Skeletal muscle cell (primary cell): ENCODE measurements at regions not wholly inside any gene's neighbourhood (a gene's known extent, or its start where the extent isn't known, plus 50 kb on each side); places are given as distances from the start of the nearest gene placed in this dataset.
A peak's percentile ranks its signal among the peaks of the same experiment; 100 is the strongest.
"Not testable (repeated sequence)": the region's sequence is repeated elsewhere in the genome, so short reads cannot be mapped to it uniquely, and the experiment has no call there.

Experiments used
- DNase-seq: peaks from one replicate; pipeline ENCODE4 v3.0.0-alpha.2; 2010; ENCODE audit warnings: low read depth
- H3K4me3 ChIP-seq: 2 replicates; pipeline ENCODE4 v1.5.1; 2011; ENCODE audit warnings: low read depth, mild to moderate bottlenecking, control low read depth, low read length, moderate library complexity

DNA sequence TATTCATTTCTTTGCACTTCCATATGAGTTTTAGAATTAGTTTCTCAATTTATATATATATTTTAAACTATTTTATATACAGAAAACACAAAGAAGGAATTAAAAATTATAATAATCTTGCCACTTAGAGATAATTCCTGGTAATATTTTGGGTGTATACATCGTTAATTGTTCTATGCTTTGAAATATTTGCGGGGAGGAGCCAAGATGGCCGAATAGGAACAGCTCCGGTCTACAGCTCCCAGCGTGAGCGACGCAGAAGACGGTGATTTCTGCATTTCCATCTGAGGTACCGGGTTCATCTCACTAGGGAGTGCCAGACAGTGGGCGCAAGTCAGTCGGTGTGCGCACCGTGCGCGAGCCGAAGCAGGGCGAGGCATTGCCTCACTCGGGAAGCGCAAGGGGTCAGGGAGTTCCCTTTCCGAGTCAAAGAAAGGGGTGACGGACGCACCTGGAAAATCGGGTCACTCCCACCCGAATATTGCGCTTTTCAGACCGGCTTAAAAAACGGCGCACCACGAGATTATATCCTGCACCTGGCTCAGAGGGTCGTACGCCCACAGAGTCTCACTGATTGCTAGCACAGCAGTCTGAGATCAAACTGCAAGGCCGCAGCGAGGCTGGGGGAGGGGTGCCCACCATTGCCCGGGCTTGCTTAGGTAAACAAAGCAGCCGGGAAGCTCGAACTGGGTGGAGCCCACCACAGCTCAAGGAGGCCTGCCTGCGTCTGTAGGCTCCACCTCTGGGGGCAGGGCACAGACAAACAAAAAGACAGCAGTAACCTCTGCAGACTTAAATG is 197.1 kb upstream of the HAAO start:
- H3K4me3 ChIP-seq, DNase-seq: not testable (repeated sequence)

DNA sequence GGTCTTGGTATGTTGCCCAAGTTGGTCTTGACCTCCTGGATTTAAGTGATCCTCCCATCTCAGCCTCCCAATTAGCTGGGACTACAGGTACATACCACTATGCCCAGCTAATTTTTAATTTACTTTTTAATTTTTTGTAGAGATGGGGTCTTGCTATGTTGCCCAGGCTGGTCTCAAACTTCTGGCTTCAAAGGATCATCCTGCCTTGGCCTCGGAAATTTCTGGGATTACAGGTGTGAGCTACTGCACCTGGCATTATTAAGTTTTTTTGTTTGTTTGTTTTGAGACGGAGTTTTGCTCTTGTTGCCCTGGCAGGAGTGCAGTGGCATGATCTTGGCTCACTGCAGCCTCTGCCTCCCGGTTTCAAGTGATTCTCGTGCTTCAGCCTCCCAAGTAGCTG is 195.7 kb upstream of the HAAO start:
- not testable (repeated sequence) for DNase-seq

DNA sequence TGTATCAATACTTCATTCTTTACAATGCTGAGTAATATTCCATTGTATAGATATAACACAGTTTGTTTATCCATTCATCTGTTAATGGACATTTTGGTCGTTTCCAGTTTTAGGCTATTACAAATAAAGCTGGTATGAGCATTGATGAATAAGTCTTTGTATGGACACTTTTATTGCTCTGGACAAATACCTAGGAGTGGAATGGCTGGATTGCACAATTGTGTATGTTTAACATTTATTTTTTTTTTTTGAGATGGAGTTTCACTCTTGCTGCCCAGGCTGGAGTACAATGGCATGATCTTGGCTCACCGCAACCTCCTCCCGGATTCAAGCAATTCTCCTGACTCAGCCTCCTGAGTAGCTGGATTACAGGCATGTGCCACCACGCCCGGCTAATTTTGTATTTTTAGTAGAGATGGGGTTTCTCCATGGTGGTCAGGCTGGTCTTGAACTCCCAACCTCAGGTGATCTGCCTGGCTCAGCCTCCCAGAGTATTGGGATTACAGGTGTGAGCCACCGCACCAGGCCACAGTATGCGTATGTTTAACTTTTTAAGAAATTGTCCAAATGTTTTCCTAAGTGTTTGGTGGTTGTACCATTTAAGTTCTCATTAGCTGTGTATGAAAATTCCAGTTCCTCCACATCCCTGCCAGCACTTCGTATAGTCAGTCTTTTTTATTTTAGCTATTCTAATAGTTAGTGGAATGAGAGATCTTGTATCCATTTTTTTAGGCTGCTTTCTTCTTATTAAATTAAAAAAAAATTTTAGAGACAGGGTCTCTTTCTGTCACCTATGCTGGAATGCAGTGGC is 194.9 kb upstream of the HAAO start:
- peak; percentile 82 for DNase-seq

More for the DNA sequence above, 195.7 kb upstream of the HAAO start:
- H3K4me3 ChIP-seq, result not testable (repeated sequence)

DNA sequence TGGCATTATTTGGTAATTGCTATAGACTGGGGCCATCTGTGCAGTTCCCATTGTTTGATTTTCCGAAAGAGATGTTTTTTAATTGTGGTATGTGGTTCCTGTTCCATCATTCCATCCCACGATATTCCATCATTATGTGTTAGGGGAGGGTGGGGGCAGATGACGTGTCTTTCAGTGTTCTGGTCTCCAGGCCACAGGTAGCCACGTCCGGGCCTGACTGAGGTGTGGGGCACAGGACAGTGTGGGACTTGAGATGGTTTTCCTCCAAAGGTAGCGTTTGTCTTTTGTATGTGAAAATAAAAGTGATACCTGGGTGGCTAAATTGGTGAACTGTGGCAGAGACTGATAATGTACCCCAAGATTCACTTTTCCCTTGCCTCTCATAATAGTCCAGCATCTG is 192.2 kb upstream of the HAAO start:
- no peak for DNase-seq
- no peak overlapping the region for H3K4me3 ChIP-seq

More for the DNA sequence above, 194.9 kb upstream of the HAAO start:
- no peak overlapping the region for H3K4me3 ChIP-seq

DNA sequence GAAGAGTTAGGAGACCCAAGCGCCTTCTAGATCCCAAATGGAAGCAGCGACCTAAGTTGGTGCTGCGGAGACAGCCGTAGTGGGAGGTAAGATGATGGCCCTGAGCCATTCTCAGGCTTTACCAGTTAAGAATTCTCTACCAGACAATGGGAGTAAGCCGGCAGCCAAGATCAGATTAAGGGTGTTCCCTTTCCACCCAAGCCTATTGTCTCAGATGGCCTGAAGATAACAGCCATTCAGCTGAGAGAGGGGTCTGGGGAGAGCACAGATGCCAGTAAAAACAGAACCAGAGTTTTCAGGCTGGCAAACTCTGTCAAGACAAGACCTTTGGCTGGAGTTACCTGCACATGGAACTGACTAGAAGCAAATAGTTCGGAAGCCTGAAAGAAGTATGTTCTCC is 191.7 kb upstream of the HAAO start:
- no peak overlapping the region for H3K4me3 ChIP-seq
- no peak for DNase-seq

DNA sequence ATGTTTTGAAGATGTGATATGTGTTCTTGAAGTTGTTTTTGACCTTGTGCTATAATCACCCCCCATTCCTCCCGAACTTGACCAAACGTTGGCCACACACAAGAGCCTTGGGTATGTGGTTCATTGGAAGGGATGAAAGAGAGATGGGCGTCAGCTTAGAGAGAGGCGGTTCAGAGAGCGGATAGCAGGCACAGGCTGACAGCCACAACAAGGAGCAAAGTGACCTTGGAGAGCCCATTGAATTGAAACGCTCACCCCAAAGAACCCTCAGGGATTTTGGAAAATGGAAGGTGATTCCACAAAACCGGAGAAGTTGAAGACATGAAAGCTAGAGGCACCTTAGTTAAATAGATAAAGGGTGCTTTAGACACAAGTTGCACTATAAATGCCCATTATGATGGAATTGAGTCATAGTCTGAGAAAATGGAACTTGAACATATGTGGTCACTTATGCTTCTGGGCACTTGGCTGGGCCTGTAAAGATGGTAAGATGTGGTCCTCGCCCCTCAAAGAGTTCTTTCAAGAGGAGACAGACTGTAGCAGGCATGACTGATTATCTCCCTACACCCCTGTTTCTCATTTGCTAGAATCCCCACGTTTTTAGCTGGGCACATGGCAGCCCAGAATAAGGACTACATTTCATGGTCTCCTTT is 188.5 kb upstream of the HAAO start:
- H3K4me3 ChIP-seq, result no peak overlapping the region
- DNase-seq, result no peak

DNA sequence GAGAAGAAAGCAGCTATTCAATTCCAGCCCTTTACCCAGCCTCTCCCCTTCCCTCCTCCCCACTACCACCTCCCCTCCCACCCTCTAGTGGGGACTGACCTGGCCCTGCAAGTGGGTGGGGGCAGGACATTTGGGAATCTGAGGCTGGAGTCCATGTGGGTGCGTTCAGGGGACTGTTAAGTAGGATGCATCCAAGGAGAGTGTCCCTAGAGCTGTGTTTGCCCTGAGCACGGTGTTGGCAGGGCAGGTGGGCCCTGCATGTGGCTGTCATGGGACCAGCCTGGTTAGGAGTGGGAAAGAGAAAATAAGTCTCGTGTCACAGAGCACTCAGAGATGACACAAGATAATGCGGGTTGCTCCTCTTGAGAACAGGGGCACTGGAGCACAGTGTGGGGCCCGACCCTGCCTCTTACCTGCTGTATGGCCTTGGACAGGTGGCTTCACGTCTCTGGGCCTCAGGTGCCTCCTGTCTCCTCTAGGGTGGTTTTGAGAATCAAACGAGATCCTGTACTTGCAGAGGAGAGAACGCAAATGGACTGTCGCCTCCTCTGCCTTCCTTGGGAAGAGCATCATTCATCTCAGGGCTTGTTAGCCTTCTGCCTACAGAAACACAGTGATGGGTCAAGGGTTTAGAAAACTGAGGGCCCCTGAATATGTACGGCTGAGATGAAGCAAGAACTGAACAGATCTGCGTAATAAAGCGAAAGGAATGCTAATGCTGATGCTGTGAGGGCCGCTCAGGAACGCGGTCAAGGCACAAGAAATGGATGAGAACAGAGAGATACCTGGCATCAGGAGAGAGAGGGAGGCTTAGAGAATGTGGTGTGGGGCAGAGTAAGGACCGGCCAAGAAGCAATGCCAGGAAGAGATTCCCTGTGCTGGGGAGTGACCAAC is 187.7 kb upstream of the HAAO start:
- no peak overlapping the region for H3K4me3 ChIP-seq
- no peak for DNase-seq

DNA sequence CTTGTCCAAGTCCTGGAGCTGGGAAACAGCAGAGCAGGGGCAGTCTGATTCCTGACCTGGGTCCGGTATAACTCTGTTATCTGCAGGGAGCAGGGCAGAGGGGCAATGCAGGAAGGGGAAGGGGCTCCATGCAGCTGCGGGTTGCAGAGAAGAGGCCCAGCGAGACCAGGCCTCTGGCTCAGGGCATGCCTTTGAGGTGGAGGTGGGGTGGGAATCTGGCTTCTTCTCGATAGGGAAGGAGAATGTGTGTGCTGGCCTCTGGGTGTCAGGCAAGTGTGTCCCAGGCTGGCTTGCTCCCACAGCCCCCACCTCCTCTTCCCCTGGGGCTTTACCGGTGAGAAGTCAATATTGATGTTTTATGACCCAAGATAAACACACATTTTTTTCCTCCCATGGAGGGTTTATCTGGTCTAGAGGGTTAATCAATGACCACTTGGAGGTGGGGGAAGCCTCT is 187.1 kb upstream of the HAAO start:
- no peak overlapping the region for H3K4me3 ChIP-seq
- no peak for DNase-seq

DNA sequence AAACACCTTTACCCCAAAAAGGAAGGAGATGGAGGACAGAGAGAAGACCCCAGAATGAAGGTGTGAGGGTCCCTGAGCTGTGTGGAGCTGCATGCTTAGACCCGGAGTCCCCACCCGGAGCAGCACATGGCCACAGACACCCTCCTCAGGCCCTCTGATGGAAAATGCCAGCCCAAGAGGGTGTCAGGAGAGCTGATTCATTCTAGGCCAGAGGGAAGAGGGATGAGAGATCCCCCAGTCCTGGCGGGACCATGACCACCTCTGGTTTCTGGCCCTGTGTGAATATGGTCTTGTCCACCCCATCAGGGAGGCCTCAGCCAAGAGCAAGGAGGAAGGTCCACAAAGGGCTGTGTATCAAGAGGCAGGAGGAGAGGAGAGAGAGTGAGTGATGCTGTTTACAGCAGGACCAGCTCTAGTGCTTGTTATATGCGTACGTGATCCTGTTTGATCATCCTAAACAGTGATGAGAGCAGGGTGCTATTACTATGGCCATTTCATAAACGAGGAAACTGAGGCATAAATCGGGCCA is 186.6 kb upstream of the HAAO start:
- DNase-seq, result no peak
- H3K4me3 ChIP-seq, result no peak overlapping the region

DNA sequence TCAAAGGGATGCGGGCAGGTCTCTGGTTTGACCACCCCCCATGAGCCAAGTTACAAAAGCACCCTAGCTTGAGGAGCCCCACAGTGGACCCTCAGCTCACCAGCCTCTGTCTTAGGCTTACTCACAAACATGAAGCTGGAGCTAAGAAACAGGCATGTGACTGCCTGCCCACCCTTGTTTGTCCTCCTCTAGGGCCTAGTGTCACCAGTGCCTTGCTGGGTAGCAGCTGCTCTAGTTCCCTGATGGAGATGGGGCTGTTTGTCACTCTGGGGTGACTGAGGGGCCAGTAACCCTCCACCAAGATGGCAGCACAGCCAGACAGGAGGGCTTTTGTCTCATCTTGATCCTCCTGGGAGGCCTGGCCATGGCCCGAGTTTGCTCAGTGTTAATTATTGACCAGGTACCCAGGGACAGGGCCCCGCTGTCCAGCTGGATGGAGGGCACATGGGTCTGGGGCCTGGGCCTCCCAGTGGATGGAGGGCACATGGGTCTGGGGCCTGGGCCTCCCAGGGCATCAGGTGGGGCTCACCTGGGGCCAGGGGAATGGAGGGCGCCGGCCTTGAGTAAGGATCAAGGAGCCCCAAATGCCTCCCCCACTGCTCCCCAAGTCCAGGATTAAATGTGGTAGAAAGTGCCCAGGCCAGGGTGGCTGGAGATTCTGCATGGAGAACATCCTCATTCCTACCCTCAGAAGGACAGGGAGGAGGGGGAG is 185.9 kb upstream of the HAAO start:
- H3K4me3 ChIP-seq, result no peak overlapping the region
- no peak for DNase-seq

DNA sequence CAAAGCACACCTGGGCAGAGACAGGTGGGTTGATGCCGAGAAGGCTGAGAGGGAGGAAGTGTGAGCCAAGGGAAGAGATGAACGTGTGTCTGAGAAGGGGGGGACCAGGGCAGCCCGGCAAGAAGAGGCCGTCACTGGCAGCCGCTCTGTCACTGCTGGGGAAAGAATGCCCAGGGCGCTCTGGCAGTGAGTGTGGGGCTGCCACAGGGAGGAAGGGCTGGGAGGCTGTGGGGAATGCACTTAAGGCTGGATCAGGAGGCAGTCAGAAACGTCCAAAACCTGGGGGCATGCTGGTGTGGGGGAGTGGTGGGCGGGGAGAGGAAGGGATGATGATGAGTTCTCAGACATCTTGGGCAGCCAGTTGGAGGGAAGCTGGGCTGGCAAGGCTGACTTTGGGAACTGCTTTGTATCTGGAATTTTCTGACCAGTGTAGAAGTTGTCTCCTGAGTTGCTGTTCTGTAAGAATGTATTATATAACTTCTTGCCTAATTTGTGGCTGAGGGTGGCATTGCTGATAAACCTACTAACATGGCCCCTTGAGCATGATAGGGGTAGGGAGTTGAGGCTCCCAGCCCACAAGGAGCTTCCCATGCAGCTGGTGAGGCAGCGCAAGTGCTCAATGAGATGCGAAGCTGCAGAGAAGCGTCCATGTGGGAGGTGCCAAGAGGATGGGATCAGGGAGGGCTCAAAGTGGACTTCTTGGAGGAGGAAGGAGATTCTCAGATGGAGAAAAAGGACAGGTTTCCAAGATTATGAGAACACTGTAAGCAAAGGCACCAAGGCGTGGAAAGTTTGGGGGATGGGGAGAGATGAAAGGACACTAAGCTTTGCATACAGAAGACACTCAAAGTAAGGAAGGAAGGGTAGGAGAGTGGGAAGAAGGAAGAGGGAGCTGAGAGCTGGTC is 185.1 kb upstream of the HAAO start:
- no peak for DNase-seq

DNA sequence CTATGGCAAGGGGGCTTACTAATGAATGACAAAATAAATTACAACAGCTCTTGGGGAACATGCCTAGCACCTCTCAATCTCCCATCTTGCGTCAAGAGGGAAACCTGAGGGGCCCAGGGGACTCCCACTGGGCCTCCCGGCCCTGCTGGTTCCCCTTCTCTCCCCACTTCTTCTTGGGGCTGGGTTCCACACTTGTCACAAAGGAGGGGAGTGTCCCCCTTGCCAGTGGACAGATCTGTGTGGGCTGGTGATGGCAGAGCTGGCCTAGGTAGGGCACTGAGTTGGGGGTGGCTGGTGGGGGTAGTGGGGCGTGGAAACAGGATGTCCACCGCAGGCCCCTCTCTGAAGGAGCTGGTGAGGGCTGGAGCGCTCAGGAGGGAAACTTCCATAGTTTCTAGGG is 184.0 kb upstream of the HAAO start:
- DNase-seq, result no peak
- no peak overlapping the region for H3K4me3 ChIP-seq

More for the DNA sequence above, 185.1 kb upstream of the HAAO start:
- H3K4me3 ChIP-seq, result no peak overlapping the region

DNA sequence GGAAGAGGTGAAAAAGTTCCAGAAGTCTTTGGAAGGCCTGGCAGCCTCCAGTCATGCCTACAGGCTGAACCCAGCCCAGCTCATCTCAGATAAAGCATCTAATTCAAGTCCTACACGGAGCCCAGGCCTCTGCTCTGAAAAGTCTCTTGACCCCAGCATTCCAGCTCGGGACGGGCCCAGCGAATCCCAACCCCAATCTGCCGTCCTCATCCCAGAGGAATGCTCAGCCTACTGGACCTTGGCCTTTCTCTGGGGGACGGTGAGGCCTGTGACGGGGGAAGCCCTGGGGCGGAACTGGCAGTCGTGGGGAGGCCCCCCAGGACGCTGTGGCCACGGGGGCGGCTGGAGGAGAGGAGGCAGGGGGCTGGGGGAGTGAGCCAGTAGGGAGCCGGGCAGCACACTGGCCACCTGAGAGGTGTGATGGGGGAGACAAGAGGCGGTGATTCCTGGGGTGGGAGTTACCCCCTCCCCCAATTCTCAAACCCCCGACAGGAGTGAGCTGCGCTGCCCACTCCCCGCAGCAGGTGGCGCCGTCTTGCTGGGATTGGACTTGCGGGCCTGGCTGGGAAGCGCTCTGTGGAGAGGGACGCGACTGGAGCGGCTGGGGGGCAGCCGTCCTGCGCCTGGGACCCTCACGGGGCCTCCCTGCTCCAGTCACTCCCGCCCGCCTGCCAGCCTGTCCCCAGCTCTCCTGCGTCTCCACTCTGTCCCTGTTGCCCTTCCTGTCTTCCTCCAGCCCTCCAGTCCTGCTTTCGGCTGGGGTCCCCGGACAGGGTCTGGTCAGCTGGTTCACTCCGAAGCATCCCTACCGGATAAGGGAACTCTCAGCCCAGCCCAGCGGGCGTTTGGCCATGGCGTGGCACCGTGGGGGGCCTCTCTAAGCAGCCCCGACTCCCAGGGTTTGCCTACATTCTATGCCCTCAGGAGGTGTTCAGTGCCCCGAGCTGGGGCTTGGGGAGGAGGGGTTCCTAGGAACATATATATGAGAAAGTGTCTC is 182.6 kb upstream of the HAAO start:
- peak overlapping the region; percentile 22 for H3K4me3 ChIP-seq
- no peak for DNase-seq

DNA sequence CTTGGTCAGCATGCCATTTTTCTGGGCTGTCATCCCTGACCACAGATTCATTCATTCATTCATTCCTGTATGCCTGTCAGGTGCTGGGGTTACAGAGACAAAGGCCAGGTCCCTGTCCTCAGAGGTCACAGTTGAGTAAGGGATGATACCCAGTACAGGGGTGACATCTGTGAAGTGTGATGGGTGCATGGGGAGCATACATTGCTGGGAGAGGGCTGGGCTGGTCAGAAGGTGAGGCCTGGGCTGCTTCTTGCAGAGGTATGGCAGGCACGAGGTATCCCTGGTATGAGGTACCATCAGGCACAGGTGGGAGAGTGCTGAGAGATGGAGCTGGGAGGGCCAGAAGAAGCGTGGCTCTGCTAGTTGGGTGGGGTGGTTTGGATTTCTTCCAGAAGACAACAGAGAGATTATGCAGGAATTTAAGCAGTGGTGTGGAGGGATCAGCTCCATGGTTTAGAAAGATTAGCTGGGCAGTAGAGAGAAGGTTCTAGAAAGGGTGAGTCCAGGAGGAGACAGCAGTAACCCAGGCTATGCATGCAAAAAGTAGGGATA is 181.9 kb upstream of the HAAO start:
- H3K4me3 ChIP-seq, result no peak overlapping the region
- no peak for DNase-seq

DNA sequence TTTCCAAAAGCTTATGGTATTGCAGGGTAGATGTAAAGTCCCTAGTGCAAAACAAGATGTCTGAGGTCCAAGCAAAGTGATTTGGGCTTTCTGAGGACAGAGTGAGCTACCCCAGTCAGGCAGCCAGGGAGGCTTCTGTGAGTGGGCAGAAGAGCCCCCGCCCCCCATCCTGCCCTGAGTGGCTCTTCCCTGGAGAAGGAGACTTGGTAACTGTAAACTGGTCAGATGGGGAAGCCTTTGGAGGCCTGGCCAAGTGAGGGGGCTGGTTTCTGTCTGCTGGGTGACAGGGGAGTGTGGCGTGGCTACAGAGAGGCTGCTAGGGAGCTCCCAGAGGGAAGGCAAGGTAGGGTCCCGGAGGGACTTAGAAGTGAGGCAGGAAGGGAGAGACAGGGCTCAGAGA is 181.3 kb upstream of the HAAO start:
- DNase-seq, result no peak

DNA sequence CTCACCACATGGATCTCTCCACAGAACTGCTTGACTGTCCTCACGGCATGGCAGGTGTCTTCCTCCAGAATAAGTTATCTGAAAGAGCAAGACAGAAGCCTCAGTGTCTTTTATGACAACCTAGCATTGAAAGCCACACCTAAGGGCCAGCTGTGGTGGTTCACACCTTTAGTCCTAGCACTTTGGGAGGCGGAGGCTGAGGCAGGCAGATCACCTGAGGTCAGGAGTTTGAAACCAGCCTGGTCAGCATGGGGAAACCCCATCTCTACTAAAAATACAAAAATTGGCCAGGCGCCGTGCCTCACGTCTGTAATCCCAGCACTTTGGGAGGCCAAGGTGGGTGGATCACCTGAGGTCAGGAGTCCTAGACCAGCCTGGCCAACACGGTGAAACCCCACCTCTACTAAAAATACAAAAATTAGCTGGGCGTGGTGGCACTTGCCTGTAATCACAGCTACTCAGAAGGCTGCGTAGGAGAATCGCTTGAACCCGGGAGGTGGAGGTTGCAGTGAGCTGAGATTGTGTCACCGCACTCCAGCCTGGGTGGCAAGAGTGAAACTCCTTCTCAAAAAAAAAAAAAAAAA is 180.6 kb upstream of the HAAO start:
- H3K4me3 ChIP-seq, DNase-seq: not testable (repeated sequence)

More for the DNA sequence above, 181.3 kb upstream of the HAAO start:
- H3K4me3 ChIP-seq, result no peak overlapping the region
